NCI-H1048 (cell line): ENCODE measurements at regions not wholly inside any gene's neighbourhood (a gene's known extent, or its start where the extent isn't known, plus 50 kb on each side); places are given as distances from the start of the nearest gene placed in this dataset.

ENCODE experiments used
- DNase-seq: peaks from one replicate; lab custom pipeline; 2025; lab: John Stamatoyannopoulos, UW

DNA sequence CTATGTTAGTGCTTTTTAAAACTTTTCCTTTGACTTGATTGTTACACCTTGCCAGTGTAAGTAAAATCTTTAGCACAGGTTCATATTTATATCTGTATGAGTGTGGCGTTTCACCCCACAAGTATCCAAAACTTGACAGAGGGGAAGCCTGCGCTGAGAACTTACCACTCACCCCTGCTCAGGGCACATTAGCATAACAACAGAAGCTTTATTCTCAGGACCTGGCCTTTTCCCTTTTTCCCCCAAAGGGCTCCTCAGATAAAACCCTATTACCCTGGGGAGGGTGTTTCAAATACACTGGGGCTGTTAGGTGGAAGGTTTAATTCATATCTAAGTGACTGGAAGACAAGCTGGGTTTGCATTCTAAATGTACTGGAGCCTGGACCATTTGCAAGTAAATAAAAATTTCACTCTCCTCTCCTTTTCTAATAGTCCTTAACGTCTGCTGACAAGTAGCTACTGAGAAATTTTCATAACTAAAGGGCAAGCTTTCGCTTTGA, 276.6 kb downstream of the RNF152 start:
- DNase-seq, result no peak

GRCh38 chr18:61612517-61612916, 279.3 kb downstream of the CDH20 start:
- no peak for DNase-seq

- DNase-seq, result no peak
These were observed 275.9 kb downstream of the CDH20 start for GRCh38 chr18:61609131-61609530.

GRCh38 chr18:61608316-61608715, 275.1 kb downstream of the CDH20 start:
- no peak for DNase-seq

GRCh38 chr18:61607867-61608266, 274.6 kb downstream of the CDH20 start:
- no peak for DNase-seq

DNA sequence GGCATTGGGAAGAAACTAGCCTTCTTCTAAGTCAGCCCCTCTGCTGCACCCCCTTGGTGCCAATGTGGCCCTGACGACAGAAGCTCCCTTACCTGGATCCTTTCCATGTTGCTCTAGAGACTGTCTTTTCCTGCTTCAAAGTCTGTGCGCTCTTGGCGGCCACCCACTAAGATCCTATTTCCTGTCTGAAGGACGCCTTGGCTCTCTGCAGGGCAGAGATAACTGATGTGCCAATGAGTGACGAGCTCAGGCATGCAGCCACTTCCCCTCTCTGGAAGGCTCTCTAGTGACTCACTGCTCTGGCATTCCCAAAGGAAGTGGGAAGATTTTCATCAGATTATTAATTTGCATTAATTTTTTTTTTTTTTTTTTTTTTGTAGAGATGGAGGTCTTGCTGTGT, 273.5 kb downstream of the CDH20 start:
- DNase-seq, result no peak

GRCh38 chr18:61606068-61606660, 272.9 kb downstream of the CDH20 start:
- DNase-seq, result no peak

DNA sequence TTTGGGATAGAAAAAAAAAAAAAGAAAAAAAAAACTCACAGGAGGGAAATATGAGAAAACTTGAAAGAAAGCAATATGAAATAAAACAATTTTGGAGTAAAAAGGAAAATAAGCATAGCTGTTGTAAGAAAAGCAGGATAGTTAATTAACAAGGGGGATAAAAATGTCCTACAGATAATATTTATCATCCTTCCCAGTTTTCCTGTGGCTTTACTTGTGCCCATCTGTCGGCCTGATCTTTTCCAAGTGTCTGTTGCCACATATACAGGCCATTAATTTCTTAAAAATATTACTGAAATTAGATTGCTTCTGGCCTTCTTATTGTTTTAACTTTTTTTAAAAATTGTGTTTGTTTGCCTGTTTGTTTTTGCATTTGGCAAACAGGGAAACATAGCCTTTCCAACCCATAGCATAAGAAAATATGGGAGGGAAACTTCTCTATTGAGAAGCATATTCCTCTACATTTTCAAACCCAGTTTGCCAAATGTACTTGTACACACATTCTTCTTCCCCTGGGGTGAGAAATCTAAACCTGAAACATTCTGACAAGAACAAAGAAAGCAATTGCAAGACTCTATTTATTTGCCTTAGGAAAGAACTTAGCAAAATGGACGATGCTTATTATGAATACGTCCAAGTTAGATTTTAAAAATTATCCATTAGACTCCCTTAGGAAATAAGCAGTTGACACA, 272.3 kb downstream of the CDH20 start:
- DNase-seq, result no peak
